Upper lobe of left lung (tissue), 4 donors: ENCODE measurements at regions not wholly inside any gene's neighbourhood (a gene's known extent, or its start where the extent isn't known, plus 50 kb on each side); places are given as distances from the start of the nearest gene placed in this dataset.

Experiments
- CTCF ChIP-seq, 6 experiments: fragments of 450-650 bp in 4 of 6; fragments of 200-600 bp in 2 of 6; sonication (generic) in 2 of 6; IDR thresholded peaks; one replicate each; pipeline ENCODE4 v1.5.1; 2016 to 2019; ENCODE audit warnings: antibody characterized with exemption in 6 of 6
- EP300 ChIP-seq, 4 donors: sonication (generic); formaldehyde crosslinking; IDR thresholded peaks; one replicate each; pipeline ENCODE4 v1.5.1; 2017; ENCODE audit warnings: antibody characterized with exemption in 4 of 4, control low read depth in 2 of 4
- POLR2A ChIP-seq, 4 donors: fragments of 450-650 bp; IDR thresholded peaks; one replicate each; pipeline ENCODE4 v1.5.1; 2016 to 2017; ENCODE audit warnings: antibody characterized with exemption in 4 of 4, mild to moderate bottlenecking in 2 of 4

- TF ChIP-seq CTCF (IDR thresholded peaks at IDR 0.05) (no peak), POLR2A (IDR thresholded peaks at IDR 0.05) (no peak), EP300 (IDR thresholded peaks at IDR 0.05) (no peak)
These were observed 325.2 kb downstream of the FGF9 start for GRCh38 chr13:21996049-21996448.
